ENCODE measurements at regions not wholly inside any gene's neighbourhood (a gene's known extent, or its start where the extent isn't known, plus 50 kb on each side); places are given as distances from the start of the nearest gene placed in this dataset.

DNA sequence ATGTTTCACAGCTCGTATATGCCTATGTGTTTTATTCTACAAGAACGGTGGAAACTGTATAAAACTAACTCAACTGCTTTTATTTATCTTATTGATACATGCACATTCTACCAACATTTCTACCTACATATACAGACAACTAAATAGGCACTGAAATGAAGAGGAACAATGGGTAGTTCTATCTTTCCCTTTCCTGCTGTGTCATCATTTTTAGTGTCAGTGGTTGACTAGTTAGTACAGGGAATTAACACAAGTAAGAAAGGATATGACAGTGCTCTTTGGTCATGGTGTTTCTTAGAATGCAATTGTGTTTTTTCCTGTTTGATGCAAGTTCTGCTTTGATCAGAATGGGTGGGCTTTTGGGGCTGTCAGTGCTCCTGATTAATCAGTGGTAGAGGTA lies 293.8 kb upstream of the CTSO start:
- no peak for DNase-seq (ENCODE audit: low spot score)

DNA sequence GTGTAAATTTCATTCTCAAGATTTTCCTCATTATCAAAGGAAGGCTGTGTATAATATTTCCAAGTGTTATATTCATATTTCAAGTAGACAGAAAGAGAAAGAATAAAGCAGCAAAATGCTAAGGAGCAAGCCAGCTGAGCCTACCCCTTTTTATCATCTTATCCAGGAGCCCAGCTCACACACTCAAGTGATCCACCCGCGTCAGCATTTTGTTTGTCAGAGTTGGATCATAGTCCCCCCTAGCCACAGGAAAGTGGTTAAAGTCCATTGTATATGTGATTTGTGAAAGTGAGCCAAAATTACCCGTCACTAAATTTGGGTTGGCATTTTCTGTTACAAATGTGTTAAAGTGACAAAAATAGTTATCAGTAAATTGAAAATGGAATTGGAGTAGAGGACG lies 289.3 kb upstream of the CTSO start:
- DNase-seq (ENCODE audit: low spot score) = no peak

DNA sequence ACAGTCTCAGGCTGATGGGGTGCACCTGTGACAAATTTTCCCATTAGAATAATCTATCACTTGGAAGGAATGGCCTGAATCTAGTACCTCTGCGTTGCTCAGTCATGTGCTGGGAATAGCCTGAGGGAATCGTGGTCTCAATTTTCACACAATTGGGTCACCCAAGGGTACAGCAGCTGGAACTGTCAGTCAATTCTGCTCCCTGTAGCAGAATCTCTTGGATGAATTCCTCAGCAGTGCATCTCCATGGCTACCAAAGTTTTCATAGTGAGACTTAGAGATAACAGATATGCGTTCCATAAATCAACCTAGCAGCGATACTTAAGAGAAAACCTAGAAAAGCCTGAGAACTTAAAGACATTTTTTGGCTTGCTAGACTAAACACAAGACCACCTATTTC lies 288.7 kb upstream of the CTSO start:
- no peak for DNase-seq (ENCODE audit: low spot score)

DNA sequence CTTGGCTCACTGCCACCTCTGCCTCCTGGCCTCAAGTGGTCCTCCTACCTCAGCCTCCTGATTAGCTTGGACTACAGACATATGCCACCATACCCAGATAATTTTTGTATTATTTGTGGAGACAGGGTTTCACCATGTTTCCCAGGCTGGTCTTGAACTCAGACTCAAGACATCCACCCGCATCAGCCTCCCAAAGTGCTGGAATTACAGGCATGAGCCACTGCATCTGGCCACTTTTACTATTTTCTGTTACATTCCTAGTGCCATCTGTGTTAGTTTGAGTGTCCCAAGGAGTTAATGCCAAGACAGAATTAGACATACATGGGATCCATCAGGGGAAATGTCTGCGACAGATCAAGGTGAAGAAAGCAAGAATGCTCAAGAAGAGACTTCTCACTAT lies 288.2 kb upstream of the CTSO start:
- no peak for DNase-seq (ENCODE audit: low spot score)

DNA sequence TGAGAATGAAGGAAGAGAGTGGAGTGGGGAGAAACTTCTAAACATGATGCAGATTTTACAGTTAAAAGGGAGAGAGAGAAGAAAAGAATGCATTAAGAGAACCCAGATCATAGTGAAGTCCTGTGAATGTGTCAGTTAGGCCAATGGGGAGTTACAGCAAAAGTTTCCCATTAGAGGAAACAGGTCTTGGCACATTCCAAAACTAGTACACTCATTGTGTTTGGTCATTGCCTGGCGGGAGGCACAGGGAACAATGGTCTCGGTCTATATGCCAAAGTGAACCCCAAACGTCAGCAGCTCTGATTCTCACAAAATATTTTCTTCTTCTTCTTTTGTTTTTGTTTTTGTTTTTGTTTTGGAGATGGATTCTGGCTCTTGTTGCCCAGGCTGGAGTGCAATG lies 284.5 kb upstream of the CTSO start:
- no peak for DNase-seq (ENCODE audit: low spot score)

DNA sequence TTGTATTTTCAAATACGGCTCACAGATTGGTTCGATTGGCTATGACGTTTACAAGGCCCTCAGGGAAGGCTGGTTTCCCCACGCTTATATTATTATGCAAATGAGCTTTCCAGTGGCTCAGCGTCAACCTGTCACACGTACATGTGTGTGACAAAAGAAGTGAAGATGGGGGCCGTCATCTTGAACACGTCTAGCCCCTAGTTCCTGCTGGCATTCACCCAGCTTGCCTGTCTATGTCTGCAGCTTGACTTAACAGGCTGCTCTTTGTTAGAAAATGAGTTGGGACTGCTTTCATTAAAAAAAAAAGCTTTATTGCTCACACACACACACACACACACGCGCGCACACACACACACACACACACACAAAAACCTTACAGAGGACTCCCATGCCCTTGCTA lies 283.6 kb upstream of the CTSO start:
- no peak for DNase-seq (ENCODE audit: low spot score)

DNA sequence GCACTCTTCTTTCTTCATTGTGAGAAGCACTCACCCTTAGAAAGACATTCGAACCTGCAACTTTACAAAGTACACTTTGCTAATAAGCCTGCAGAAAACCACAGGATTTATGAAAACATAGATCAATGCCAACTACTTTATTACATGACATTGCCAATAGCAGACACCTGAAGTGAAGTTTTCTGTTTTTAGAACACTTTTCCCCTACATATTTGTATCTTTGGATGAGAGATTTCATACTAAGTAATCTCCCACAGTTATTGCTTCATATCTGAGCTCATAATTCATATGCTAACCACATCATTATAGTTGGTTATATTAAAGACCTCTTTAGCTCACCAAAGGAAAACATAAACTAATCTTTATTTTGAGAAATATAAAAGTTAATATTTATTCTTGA lies 276.5 kb upstream of the CTSO start:
- DNase-seq (ENCODE audit: low spot score) = no peak

DNA sequence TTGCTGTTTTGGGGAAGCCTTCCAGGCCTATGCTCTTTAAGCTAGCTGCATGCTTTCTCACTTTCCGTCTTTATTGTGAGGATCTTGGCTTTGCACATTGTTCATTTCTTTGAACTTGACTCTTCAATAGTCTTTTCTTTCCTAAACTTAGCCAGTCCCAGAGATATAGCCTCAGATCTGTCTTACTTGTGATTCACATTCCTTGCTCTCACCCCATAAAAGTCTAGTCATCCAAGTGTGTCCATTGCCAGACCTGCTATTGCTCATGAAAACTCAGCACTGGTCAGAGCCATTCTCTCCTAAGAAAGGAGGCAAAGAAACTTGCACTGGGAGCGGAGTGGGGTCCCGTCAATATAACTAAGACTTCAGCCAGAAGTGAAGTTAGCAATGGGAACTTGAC lies 275.0 kb upstream of the CTSO start:
- DNase-seq (ENCODE audit: low spot score) = no peak

DNA sequence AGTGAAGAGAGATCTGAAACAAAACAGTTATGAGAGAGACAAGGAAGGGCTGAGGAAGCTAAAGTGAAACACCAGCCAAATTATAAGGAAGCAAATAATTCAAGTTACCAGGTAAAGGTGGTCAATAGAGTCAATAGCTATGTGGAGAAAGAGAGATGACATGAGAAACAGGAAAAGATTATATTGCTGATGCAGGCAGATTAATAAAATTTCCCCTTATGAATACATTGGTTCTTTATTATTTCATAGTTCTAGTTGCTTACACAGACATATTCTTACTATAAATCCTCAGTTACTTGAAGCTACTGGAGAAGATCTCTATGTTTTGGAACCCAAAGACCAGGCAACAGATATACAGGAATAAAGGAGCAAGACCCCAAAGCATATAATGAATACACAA lies 273.7 kb upstream of the CTSO start:
- DNase-seq (ENCODE audit: low spot score) = no peak

DNA sequence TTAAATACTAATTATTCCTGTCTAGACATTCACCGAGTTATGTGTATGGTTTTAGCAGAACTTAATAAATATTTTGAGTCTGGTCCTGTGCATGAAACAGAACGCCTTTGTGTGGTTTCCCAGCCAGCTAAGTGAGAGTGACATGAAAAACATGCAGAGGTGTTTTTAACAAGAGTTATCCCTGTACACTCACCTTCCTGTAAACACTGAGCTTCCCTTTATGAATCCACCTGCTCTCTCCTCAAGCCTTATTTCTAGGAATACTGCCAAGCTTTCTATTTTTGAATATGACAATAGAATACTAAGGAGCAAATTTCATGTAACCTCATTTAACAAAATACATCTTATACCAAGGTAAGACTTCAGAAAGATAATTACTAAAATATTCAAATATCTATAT lies 270.3 kb upstream of the CTSO start:
- no peak for DNase-seq (ENCODE audit: low spot score)

DNA sequence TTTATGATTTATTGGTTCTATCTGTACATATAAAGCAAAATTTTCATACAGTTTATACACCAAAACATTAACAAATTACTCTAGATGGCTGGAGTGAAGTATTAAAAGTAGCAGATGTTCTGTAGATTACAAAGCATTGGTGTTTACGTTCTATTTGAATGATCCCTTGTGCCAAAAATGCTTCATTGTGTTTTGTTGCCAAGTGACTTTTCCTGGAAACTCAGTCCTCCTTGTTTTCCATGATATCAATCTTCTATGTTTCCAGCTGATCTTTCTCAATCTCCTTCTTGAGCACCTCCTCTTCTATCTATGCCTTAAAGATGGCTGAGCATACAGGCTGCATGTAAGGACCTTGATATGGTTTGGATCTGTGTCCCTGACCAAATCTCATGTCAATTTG lies 263.6 kb upstream of the CTSO start:
- no peak for DNase-seq (ENCODE audit: low spot score)

DNA sequence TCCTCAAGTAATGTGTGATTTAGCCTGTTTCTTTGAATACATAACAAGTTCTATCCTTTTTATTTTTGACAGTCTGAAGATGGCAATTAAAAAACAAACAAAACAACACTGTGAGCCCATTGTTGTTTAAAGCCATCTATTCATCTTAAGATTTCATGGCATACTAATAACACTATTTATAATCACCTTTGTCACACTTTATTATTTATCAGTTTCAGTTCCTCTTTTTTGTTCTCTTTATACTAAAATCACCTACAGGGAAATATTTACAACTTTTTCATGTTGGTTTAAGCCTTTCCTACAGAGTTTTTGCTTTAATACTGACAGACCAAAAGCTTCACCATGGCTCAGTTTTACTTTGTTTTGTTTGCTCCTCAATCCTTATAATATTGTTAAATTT lies 247.4 kb upstream of the CTSO start:
- DNase-seq (ENCODE audit: low spot score) = no peak

DNA sequence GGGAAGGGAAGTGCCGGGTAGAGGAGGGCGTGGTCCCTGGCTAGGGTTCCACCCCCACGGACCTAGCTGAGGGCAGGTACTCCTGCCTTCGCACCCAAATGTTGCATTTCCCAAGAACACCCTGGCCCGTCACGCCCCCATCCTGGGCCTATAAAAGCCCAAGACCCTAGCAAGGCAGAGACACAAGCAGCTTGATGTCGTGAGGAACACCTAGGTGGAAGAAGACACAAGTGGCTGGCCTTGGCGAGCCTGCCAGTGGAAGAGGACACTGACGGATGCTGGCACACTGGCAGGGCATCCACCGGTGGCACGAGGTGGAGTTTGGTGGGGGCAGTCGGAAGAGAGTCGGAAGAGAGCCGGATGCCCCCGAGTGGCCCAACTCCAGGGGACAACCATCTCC lies 244.8 kb upstream of the CTSO start:
- DNase-seq (ENCODE audit: low spot score) = no peak

DNA sequence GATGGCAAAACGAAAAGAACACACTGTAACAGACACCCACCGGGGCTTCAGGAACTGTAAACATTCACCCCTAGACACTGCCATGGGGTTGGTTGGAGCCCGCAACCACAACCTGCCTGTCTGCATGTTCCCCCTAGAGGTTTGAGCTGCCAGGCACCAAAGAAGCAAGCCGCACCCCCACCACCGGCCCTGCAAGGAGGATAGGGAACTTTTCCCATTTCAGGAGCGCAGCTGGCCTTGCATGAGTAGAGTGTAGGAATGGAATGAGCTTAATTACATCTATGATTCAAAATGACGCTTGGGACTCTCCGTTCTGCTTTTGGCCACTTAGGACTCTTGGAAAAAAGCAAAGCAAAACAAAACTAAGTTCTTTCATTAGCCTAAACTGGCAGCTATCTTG lies 243.6 kb upstream of the CTSO start:
- DNase-seq (ENCODE audit: low spot score) = no peak

DNA sequence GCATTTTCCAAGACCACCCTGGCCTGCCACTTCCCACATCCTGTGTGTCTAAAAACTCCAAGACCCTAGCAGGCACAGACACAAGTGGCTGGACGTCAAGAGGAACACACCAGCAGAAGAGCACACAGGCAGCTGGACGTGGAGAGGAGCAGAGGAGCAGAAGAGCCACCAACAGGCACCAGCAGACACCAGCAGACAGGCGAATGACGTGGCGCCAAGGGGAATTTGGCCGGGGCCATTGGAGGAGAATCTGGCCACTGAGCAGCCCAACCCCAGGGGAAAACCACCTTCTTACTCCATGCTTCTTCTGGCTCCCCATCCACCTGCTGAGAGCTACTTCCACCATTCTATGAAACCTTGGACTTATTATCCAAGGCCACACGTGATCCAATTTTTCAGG lies 243.1 kb upstream of the CTSO start:
- DNase-seq (ENCODE audit: low spot score) = no peak

DNA sequence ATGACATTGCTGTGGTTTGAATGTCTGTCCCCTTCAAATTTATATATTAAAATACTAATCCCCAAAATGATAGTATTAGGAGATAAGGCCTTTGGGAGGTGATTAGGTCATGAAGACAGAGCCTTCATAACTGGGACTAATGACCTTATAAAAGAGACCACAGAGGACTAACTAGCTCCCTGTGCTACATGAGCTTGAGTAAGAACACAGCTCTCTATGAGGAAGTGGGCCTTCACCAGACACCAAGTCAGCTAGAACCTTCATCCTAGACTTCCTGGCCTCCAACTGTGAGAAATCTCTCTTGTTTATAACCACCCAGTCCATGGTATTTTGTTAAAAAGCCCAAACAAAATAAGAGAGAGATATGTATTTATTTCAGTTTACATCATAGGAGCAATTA lies 242.2 kb upstream of the CTSO start:
- no peak for DNase-seq (ENCODE audit: low spot score)

DNA sequence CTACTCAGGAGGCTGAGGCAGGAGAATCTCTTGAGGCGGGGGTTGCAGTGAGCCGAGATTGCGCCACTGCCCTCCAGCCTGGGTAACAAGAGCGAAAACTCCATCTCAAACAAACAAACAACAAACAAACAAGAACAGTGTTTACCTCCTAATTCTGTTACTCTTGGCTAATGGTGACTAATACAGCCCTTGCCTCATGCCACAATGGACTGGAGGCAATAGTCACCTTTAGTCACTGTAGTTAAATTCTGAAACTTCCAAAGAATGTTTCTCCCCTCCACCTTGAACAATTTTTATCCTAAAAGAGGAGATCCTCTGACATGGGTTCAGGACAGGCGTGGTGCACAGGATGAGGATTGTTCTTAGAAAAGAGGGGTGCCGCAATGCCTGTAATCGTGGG lies 241.2 kb upstream of the CTSO start:
- no peak for DNase-seq (ENCODE audit: low spot score)

DNA sequence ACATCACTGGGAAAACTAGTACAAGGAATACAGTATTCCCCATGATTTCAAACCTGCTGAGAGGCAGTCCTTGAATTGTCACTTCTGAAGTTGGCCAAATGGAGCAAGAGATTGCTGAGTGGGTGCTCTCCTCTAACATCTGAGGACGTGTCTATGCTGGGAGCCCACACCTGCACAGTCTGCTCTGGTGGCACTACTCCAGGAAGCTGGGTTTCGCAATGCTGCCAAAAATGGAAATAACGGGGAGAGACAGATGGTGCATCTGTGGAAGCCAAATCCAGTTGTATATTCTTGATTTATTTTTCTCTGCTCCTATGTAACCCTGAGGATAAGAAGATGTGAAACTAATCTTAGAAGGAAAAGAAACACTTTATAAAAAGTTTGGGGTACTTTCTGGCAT lies 240.1 kb upstream of the CTSO start:
- no peak for DNase-seq (ENCODE audit: low spot score)

DNA sequence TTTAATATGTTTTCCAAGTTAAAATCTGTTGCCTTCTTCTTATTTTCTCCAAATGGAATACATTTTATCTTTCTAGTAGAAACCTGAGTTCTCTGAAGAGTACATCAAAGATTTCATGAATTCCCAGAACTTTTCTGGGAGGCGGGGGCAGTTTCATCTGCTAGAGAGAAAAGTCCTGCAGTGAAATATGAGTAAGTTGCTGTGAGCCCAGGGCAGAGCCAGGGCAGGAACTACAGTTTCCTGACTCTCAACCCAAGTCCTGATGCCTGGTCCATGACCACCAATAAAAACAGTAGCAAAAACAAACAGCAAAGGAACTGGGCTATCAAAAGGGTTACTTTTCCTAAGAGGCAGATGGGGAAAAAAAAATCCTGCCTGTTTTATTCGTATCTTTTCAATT lies 239.4 kb upstream of the CTSO start:
- DNase-seq (ENCODE audit: low spot score) = no peak

DNA sequence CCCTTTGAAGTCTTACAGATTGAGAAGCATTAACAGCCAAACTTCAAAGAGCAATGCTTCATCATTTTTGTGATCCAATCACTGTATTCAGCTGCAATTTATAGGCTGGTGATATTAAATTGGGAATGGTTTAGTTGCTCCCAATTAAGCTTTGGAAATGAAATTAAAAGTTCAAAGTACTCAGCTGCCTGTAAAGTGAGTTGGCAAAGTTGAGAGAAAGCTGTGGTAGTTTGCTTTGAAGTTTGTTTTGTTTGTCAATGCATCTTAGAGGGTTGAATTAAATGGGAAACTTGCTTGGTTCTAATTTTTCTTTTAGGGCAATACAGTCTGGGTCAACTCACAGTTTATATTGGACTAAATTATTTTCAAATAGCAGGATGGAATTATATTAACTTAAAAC lies 238.4 kb upstream of the CTSO start:
- no peak for DNase-seq (ENCODE audit: low spot score)

DNA sequence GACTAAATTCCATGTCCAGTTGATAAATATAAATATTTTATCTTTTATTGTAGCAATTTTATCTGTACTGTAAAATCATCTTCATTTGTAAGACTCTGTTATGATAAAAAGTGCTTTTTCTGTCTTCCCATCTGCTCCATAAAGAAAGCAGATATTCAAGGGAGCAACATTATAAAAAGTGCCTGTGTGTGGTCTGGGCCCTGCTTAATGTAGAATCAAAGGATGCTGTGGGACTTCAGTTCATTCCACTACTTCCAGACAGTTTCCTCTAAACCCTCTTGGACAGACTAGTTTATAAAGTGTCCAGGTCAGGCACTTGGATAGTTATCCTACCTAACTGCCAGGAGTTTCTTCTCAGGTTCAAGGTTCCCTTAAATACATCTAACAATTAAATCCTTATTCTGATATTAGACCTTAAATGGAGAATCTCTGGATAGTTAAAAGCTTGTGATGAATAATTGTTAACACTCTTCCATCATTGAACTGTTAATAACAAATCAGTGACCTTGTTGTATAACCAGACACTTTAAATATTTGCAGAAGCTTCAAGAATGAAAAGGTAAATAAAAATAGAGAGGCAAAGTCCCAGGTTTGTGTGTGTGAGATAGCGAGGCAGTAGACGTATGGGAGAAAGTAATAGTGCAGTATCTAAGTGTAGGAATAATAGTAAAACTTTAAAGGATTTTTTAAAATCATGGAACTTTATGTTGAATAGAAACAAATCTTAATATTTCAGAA lies 237.5 kb upstream of the CTSO start:
- DNase-seq (ENCODE audit: low spot score) = no peak

DNA sequence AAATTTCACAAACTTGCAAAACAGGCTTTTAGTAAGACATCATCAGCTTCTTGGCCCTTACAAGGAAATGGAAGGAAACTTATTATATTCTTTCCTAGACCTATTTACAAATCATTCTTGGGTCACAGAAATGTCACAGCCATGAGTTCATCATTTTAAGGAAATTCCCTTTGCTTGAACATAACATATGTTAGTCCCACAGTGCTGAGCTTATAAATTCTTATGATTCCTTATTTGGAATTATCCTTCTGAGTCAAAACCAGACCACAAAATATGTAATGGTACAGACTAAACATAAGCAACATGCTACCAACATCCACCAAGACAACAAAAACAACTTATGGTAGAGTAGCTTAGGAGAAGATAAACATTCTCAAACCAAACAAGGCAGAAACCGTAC lies 236.9 kb upstream of the CTSO start:
- peak; percentile 42 for DNase-seq (ENCODE audit: low spot score)

DNA sequence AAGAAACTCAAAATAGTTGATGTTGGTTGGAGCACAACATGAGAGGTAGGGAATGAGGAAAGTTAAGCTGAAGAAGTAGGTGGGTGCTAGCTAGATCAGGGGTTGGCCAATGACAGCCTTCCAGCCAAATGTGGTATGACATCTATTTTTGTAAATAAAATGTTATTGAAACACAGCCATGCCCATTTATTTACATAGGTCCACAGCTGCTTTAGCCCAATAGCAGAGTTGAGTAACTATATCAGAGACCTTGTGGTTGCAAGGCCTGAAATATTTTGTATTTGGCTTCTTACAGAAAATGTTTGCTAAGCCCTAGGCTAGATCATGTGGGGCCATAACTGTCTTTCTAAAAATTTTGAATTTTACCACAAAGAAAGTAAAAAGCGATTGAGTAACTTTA lies 234.9 kb upstream of the CTSO start:
- no peak for DNase-seq (ENCODE audit: low spot score)

DNA sequence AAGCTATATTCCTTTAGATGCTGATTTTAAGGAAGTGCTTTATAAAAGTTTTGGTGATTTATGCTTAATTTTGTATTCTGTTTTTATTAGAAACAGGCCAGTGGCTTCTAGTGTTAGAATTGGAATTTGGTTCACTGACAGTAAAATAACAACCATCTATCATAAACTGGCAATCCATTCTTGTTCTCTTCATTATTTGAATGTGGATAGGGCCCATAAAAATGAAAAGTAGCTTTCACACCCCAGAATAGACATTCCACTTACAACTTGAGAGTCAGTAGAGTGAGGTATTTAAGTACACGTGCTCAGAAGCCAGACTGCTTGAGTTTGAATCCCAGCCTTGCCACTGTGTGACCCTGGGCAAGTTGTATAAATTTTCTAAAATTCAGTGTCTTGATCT lies 232.4 kb upstream of the CTSO start:
- DNase-seq (ENCODE audit: low spot score) = no peak
